Uterus (tissue), 2 donors: ENCODE measurements at regions not wholly inside any gene's neighbourhood (a gene's known extent, or its start where the extent isn't known, plus 50 kb on each side); places are given as distances from the start of the nearest gene placed in this dataset.

ENCODE experiments used
- POLR2A ChIP-seq, 2 donors: fragments of 450-650 bp; IDR thresholded peaks; one replicate each; pipeline ENCODE4 v1.6.1; 2016; ENCODE audit warnings: antibody characterized with exemption in 2 of 2, mild to moderate bottlenecking in 1 of 2, moderate library complexity in 1 of 2
- TF ChIP-seq, protein P1 (sequence below), 4 experiments: fragments of 200-600 bp in 2 of 4; fragments of 450-650 bp in 2 of 4; sonication (generic) in 2 of 4; IDR thresholded peaks; one replicate each; pipeline ENCODE4 v1.5.1; 2016 to 2019; ENCODE audit warnings: antibody characterized with exemption in 4 of 4, mild to moderate bottlenecking in 2 of 4, moderate library complexity in 1 of 4

DNA sequence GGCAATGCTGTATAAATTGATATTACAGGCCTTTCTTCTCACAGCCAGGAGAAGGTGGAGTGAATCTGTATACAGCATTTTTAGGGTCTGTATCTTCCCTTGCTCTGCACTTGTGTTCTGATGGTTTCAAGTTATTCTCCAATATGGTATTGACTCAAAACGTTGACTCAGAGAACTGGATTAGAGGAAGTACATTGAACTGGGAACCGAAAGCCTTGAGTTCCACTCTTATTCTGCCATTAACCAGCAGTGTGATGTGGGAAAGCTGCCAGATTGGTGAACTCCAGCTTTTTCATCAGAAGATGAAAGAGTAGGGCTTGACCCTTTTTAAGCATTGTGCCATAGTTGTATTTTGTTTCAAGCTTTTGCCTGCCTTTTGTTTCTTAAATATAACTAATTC, 167.7 kb downstream of the SPRY2 start:
- TF ChIP-seq, protein P1, sequence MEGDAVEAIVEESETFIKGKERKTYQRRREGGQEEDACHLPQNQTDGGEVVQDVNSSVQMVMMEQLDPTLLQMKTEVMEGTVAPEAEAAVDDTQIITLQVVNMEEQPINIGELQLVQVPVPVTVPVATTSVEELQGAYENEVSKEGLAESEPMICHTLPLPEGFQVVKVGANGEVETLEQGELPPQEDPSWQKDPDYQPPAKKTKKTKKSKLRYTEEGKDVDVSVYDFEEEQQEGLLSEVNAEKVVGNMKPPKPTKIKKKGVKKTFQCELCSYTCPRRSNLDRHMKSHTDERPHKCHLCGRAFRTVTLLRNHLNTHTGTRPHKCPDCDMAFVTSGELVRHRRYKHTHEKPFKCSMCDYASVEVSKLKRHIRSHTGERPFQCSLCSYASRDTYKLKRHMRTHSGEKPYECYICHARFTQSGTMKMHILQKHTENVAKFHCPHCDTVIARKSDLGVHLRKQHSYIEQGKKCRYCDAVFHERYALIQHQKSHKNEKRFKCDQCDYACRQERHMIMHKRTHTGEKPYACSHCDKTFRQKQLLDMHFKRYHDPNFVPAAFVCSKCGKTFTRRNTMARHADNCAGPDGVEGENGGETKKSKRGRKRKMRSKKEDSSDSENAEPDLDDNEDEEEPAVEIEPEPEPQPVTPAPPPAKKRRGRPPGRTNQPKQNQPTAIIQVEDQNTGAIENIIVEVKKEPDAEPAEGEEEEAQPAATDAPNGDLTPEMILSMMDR (IDR thresholded peaks at IDR 0.05) = no peak
- no peak for TF ChIP-seq POLR2A (IDR thresholded peaks at IDR 0.05)
